IMR-90 (cell line): ENCODE measurements at regions not wholly inside any gene's neighbourhood (a gene's known extent, or its start where the extent isn't known, plus 50 kb on each side); places are given as distances from the start of the nearest gene placed in this dataset.

Source experiments
- BHLHE40 ChIP-seq: fragments of 150-350 bp; IDR thresholded peaks from 2 replicates; pipeline ENCODE4 v1.6.1; 2016; ENCODE audit warnings: mild to moderate bottlenecking, low read depth, low read length
- CEBPB ChIP-seq: IDR thresholded peaks from 2 replicates; pipeline ENCODE4 v1.6.1; 2012; ENCODE audit warnings: low read depth, low read length, improper control_type of control experiment
- MAZ ChIP-seq: IDR thresholded peaks from 2 replicates; pipeline ENCODE4 v1.6.1; 2012; ENCODE audit warnings: low read depth, mild to moderate bottlenecking, low read length, improper control_type of control experiment, moderate library complexity, borderline replicate concordance
- NFE2L2 ChIP-seq: fragments of 150-350 bp; IDR thresholded peaks from 2 replicates; pipeline ENCODE4 v1.6.1; 2016; ENCODE audit warnings: low read depth, mild to moderate bottlenecking, low read length
- POLR2A ChIP-seq: IDR thresholded peaks from 2 replicates; pipeline ENCODE4 v1.6.1; 2012; ENCODE audit warnings: mild to moderate bottlenecking, low read depth, low read length
- RAD21 ChIP-seq: IDR thresholded peaks from 2 replicates; pipeline ENCODE4 v1.6.1; 2012; ENCODE audit warnings: low read length, improper control_type of control experiment
- RFX5 ChIP-seq: IDR thresholded peaks from 2 replicates; pipeline ENCODE4 v1.8.0; 2012; ENCODE audit warnings: low read depth, mild to moderate bottlenecking, low read length, moderate library complexity
- TF ChIP-seq, protein P1 (sequence below): conservative IDR thresholded peaks from 2 replicates; pipeline ENCODE4 v1.5.1; 2012; ENCODE audit warnings: mild to moderate bottlenecking, low read depth, low read length, improper control_type of control experiment
- TF ChIP-seq, protein P2 (sequence below): fragments of 150-350 bp; IDR thresholded peaks from 2 replicates; pipeline ENCODE4 v1.6.1; 2016; ENCODE audit warnings: low read depth, mild to moderate bottlenecking, low read length, moderate library complexity, borderline replicate concordance

DNA sequence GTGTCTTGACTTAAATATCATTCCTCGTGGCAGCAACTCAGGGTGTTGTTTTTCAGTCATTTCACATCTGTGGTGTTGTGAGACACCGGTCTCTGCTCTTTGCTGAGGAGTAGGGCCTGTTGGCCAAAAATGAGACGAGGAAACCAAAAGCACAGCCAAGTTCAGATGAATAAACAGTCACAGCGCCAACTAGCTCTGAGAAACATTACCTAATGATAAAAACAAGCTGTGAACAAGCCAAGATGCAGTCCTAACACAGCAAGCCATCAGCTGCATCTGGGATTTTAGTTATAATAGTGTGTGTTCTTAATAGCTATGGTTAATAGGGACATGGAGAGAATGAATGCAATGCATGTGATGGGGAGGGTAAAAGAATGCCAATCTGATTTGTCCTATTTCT lies 843.4 kb upstream of the DPPA4 start:
- TF ChIP-seq POLR2A (no peak), BHLHE40 (no peak), NFE2L2 (no peak), RAD21 (no peak), CEBPB (no peak), RFX5 (no peak), MAZ (no peak)
- TF ChIP-seq, protein P1, sequence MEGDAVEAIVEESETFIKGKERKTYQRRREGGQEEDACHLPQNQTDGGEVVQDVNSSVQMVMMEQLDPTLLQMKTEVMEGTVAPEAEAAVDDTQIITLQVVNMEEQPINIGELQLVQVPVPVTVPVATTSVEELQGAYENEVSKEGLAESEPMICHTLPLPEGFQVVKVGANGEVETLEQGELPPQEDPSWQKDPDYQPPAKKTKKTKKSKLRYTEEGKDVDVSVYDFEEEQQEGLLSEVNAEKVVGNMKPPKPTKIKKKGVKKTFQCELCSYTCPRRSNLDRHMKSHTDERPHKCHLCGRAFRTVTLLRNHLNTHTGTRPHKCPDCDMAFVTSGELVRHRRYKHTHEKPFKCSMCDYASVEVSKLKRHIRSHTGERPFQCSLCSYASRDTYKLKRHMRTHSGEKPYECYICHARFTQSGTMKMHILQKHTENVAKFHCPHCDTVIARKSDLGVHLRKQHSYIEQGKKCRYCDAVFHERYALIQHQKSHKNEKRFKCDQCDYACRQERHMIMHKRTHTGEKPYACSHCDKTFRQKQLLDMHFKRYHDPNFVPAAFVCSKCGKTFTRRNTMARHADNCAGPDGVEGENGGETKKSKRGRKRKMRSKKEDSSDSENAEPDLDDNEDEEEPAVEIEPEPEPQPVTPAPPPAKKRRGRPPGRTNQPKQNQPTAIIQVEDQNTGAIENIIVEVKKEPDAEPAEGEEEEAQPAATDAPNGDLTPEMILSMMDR: no peak
- TF ChIP-seq, protein P2, sequence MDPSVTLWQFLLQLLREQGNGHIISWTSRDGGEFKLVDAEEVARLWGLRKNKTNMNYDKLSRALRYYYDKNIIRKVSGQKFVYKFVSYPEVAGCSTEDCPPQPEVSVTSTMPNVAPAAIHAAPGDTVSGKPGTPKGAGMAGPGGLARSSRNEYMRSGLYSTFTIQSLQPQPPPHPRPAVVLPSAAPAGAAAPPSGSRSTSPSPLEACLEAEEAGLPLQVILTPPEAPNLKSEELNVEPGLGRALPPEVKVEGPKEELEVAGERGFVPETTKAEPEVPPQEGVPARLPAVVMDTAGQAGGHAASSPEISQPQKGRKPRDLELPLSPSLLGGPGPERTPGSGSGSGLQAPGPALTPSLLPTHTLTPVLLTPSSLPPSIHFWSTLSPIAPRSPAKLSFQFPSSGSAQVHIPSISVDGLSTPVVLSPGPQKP: no peak
